ENCODE measurements at regions not wholly inside any gene's neighbourhood (a gene's known extent, or its start where the extent isn't known, plus 50 kb on each side); places are given as distances from the start of the nearest gene placed in this dataset.

GRCh38 chr2:221831051-221831450, 258.9 kb upstream of the EPHA4 start:
- TF ChIP-seq CTCF (conservative IDR thresholded peaks at IDR 0.05) (no peak), EZH2 (IDR thresholded peaks at IDR 0.05; ENCODE audit: low read depth) (no peak)

Measured in PC-9 (cell line).